ENCODE measurements at regions not wholly inside any gene's neighbourhood (a gene's known extent, or its start where the extent isn't known, plus 50 kb on each side); places are given as distances from the start of the nearest gene placed in this dataset.

DNA sequence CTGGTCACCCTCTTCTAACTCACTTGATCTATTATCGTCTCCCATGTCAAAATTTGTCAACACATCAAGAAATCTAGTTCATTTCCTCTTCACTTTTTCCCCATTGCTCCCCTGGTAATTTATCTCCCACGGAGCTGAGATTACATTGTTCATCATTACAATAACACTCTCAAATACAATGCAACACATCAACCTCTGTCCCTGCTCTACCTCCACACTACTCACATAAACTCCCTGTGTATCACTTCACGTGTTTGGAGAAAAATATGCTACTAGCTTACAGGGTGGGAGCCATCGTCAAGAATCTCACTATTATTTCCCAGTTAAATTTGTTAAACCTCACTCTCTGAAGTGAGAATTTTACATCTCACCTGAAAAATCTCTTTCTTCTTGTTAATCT, 1006.4 kb downstream of the ARAP2 start:
- DNase-seq (ENCODE audit: extremely low spot score, unreplicated experiment), result no peak
- H3K27me3 Mint-ChIP-seq (ENCODE audit: unreplicated experiment), result peaks cover 3% of the 10 kb centered on the region
- peaks cover 4% of the 10 kb centered on the region for H3K9me3 Mint-ChIP-seq (ENCODE audit: unreplicated experiment)
- H3K4me1 Mint-ChIP-seq (ENCODE audit: unreplicated experiment), result peaks cover 7% of the 10 kb centered on the region
- no peak overlapping the region for H3K27ac Mint-ChIP-seq (ENCODE audit: unreplicated experiment)
- H3K36me3 Mint-ChIP-seq (ENCODE audit: unreplicated experiment), result no peaks in the 10 kb centered on the region
- no peak overlapping the region for H3K4me3 Mint-ChIP-seq (ENCODE audit: unreplicated experiment)
- no peak for TF ChIP-seq CTCF (IDR thresholded peaks at IDR 0.05)

- Mint-ChIP-seq H3K4me1 (ENCODE audit: unreplicated experiment) (peaks cover 7% of the 10 kb centered on the region), H3K9me3 (ENCODE audit: unreplicated experiment) (peaks cover 4% of the 10 kb centered on the region), H3K4me3 (ENCODE audit: unreplicated experiment) (no peak overlapping the region), H3K27me3 (ENCODE audit: unreplicated experiment) (peaks cover 3% of the 10 kb centered on the region), H3K36me3 (ENCODE audit: unreplicated experiment) (no peaks in the 10 kb centered on the region), H3K27ac (ENCODE audit: unreplicated experiment) (no peak overlapping the region)
- no peak for TF ChIP-seq CTCF (IDR thresholded peaks at IDR 0.05)
- DNase-seq (ENCODE audit: extremely low spot score, unreplicated experiment), result no peak
Measured at GRCh38 chr4:35238793-35239192, 1005.5 kb downstream of the ARAP2 start.

DNA sequence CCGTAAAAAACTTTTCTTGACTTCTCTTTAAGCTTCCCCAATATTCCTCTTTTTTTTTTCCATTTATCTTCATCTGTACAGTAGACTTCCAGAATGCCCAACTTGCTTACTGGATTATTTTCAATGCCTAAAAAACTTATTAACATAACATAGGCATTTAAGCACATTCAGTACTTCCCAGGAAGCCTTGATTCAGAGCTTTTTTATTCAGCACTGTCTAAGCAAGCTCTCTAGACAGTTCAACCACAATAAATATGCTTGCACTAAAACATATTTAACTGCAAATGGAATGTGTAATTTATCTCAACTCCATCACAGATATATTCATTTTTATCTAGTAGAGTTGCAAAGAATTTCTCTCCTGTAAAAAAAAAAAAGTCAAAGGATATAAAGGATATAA, 997.8 kb downstream of the ARAP2 start:
- no peak for TF ChIP-seq CTCF (IDR thresholded peaks at IDR 0.05)
- Mint-ChIP-seq H3K27ac (ENCODE audit: unreplicated experiment) (no peak overlapping the region), H3K4me3 (ENCODE audit: unreplicated experiment) (no peak overlapping the region), H3K9me3 (ENCODE audit: unreplicated experiment) (no peaks in the 10 kb centered on the region), H3K36me3 (ENCODE audit: unreplicated experiment) (no peaks in the 10 kb centered on the region), H3K4me1 (ENCODE audit: unreplicated experiment) (no peaks in the 10 kb centered on the region), H3K27me3 (ENCODE audit: unreplicated experiment) (peaks cover 2% of the 10 kb centered on the region)
- DNase-seq (ENCODE audit: extremely low spot score, unreplicated experiment), result no peak

DNA sequence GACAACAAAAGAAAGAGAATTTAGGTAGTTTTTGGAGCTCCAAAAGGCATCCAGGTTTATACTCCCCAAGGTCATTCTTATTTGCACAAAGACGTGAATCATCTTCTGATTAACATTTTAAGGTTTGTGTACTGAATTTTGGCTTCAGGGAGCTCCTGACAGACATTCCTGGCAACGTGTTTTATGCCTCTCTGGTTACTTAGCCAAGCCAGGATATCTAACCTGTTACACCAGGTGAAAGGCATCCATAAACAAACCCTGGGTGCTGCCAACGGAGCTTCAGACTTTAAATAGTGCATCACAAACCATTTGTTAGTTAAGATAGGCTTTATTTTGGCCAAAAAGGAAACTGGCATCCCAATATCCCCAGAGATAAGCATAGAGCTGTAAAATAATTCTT, 997.3 kb downstream of the ARAP2 start:
- no peaks in the 10 kb centered on the region for H3K36me3 Mint-ChIP-seq (ENCODE audit: unreplicated experiment)
- DNase-seq (ENCODE audit: extremely low spot score, unreplicated experiment), result no peak
- TF ChIP-seq CTCF (IDR thresholded peaks at IDR 0.05), result no peak
- no peak overlapping the region for H3K4me3 Mint-ChIP-seq (ENCODE audit: unreplicated experiment)
- no peak overlapping the region for H3K27ac Mint-ChIP-seq (ENCODE audit: unreplicated experiment)
- H3K4me1 Mint-ChIP-seq (ENCODE audit: unreplicated experiment), result no peaks in the 10 kb centered on the region
- H3K9me3 Mint-ChIP-seq (ENCODE audit: unreplicated experiment), result no peaks in the 10 kb centered on the region
- peaks cover 2% of the 10 kb centered on the region for H3K27me3 Mint-ChIP-seq (ENCODE audit: unreplicated experiment)

DNA sequence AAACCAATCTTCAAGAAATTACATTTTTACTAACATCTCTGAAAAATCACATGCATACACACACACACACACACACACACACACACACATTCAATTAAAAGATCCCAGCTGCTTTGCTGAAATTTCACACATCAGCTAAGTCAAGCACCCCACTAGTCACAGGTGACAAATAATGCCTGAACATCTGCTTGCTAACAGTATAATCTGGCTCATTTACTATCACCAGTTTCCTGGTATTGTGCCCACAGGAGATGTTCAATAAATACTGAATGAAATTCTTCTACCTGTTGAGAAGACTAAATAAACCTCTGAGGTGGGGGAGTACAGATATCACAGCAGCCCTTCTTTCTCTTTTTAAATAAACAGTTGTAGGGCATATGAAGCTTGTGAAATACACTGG, 994.0 kb downstream of the ARAP2 start:
- Mint-ChIP-seq H3K4me3 (ENCODE audit: unreplicated experiment) (no peak overlapping the region), H3K27me3 (ENCODE audit: unreplicated experiment) (peaks cover 2% of the 10 kb centered on the region), H3K9me3 (ENCODE audit: unreplicated experiment) (no peaks in the 10 kb centered on the region), H3K4me1 (ENCODE audit: unreplicated experiment) (no peaks in the 10 kb centered on the region), H3K27ac (ENCODE audit: unreplicated experiment) (no peak overlapping the region), H3K36me3 (ENCODE audit: unreplicated experiment) (no peaks in the 10 kb centered on the region)
- no peak for DNase-seq (ENCODE audit: extremely low spot score, unreplicated experiment)
- no peak for TF ChIP-seq CTCF (IDR thresholded peaks at IDR 0.05)
